ENCODE measurements at regions not wholly inside any gene's neighbourhood (a gene's known extent, or its start where the extent isn't known, plus 50 kb on each side); places are given as distances from the start of the nearest gene placed in this dataset.

DNA sequence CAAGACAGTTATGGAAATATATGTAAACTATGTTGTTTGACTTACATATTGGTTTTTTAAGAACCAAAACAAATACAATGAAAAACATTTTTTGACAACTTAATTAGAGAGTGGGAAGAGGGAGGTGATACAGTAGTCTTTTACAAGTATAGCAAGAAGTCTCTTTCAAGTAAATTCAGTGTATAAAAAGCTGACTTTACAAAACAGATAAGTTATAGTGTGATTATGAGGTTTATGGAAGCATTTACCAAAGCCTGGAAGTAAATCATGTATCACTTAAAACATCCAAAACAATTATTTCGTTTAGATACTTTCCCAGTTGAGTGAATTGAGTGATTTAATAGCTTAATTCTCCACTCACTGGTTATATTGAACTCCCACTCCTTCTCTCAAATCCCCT, 66.7 kb upstream of the SLC4A10 start:
- TF ChIP-seq TAF1 (IDR thresholded peaks at IDR 0.05; ENCODE audit: borderline replicate concordance, low read depth, low read length) (no peak), ZNF592 (IDR thresholded peaks at IDR 0.05) (no peak), CTCF (IDR thresholded peaks at IDR 0.05 in 2 of 3, conservative IDR thresholded peaks at IDR 0.05 in 1 of 3; ENCODE audit: control insufficient read depth in 2 of 3, extremely low read depth in 1 of 3, insufficient read depth in 1 of 3, low read depth in 3 of 3, low read length in 3 of 3) (no peak), FOXK2 (IDR thresholded peaks at IDR 0.05) (no peak), BACH1 (IDR thresholded peaks at IDR 0.05; ENCODE audit: borderline replicate concordance) (no peak), NFIC (IDR thresholded peaks at IDR 0.05; ENCODE audit: low read depth, low read length) (no peak), GABPA (IDR thresholded peaks at IDR 0.05; ENCODE audit: low read depth) (no peak), EZH2 (IDR thresholded peaks at IDR 0.05; ENCODE audit: borderline replicate concordance, control insufficient read depth, low read depth, low read length) (no peak)
- TF ChIP-seq, protein P1, sequence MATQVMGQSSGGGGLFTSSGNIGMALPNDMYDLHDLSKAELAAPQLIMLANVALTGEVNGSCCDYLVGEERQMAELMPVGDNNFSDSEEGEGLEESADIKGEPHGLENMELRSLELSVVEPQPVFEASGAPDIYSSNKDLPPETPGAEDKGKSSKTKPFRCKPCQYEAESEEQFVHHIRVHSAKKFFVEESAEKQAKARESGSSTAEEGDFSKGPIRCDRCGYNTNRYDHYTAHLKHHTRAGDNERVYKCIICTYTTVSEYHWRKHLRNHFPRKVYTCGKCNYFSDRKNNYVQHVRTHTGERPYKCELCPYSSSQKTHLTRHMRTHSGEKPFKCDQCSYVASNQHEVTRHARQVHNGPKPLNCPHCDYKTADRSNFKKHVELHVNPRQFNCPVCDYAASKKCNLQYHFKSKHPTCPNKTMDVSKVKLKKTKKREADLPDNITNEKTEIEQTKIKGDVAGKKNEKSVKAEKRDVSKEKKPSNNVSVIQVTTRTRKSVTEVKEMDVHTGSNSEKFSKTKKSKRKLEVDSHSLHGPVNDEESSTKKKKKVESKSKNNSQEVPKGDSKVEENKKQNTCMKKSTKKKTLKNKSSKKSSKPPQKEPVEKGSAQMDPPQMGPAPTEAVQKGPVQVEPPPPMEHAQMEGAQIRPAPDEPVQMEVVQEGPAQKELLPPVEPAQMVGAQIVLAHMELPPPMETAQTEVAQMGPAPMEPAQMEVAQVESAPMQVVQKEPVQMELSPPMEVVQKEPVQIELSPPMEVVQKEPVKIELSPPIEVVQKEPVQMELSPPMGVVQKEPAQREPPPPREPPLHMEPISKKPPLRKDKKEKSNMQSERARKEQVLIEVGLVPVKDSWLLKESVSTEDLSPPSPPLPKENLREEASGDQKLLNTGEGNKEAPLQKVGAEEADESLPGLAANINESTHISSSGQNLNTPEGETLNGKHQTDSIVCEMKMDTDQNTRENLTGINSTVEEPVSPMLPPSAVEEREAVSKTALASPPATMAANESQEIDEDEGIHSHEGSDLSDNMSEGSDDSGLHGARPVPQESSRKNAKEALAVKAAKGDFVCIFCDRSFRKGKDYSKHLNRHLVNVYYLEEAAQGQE (IDR thresholded peaks at IDR 0.05; ENCODE audit: low read depth, low read length): no peak

Measured in GM12878 (cell line).